Esophagus muscularis mucosa (tissue), 4 donors: ENCODE measurements at regions not wholly inside any gene's neighbourhood (a gene's known extent, or its start where the extent isn't known, plus 50 kb on each side); places are given as distances from the start of the nearest gene placed in this dataset.

Experiments used
- DNase-seq: peaks from one replicate; pipeline ENCODE4 v3.0.0-alpha.2; 2017; ENCODE audit errors: extremely low spot score
- H3K27ac ChIP-seq, 4 donors: fragments of 200-600 bp; sonication (generic); replicated peaks in 1 of 4; 1 replicate in 3 of 4; 2 replicates in 1 of 4; pipeline ENCODE4 v1.5.1; 2016 to 2019; ENCODE audit warnings: mild to moderate bottlenecking in 1 of 4
- H3K27me3 ChIP-seq, 4 donors: fragments of 200-600 bp; sonication (generic); one replicate each; pipeline versions ENCODE4 v1.5.1 to v1.6.0; 2016 to 2019
- H3K36me3 ChIP-seq, 4 donors: fragments of 200-600 bp; sonication (generic); one replicate each; pipeline ENCODE4 v1.5.1; 2016 to 2019
- H3K4me1 ChIP-seq, 4 donors: fragments of 200-600 bp; sonication (generic); one replicate each; pipeline ENCODE4 v1.5.1; 2016 to 2019
- H3K4me3 ChIP-seq, 4 donors: fragments of 200-600 bp; sonication (generic); 1 replicate in 2 of 4; 2 replicates in 2 of 4; pipeline ENCODE4 v1.5.1; 2016 to 2019; ENCODE audit warnings: mild to moderate bottlenecking in 4 of 4, moderate library complexity in 1 of 4
- H3K9me3 ChIP-seq, 4 donors: fragments of 200-600 bp; sonication (generic); 1 replicate in 3 of 4; 2 replicates in 1 of 4; pipeline ENCODE4 v1.5.1; 2016 to 2019
- EP300 ChIP-seq: sonication (generic); formaldehyde crosslinking; IDR thresholded peaks from one replicate; pipeline ENCODE4 v1.6.1; 2017; ENCODE audit warnings: antibody characterized with exemption
- POLR2A ChIP-seq: fragments of 450-650 bp; IDR thresholded peaks from one replicate; pipeline ENCODE4 v1.6.1; 2017; ENCODE audit warnings: antibody characterized with exemption, moderate library complexity, mild to moderate bottlenecking, low read depth
- POLR2AphosphoS5 ChIP-seq, 2 donors: sonication (generic); formaldehyde crosslinking; IDR thresholded peaks; one replicate each; pipeline ENCODE4 v1.6.1; 2017; ENCODE audit warnings: antibody characterized with exemption in 2 of 2
- WGBS: methylation state at CpG from one replicate; pipeline ENCODE4 v1.1.5; 2018; 5-methylcytosine and 5-hydroxymethylcytosine counted together
- intact Hi-C: fragments of 100-400 bp; cut with DNase I; formaldehyde crosslinking; loops from one replicate; pipeline ENCODE4 v1.15.1; 2023
- TF ChIP-seq, protein P1 (sequence below), 3 experiments: fragments of 200-600 bp in 2 of 3; fragments of 450-650 bp in 1 of 3; sonication (generic) in 2 of 3; IDR thresholded peaks; one replicate each; pipeline ENCODE4 v1.5.1; 2017 to 2019; ENCODE audit warnings: antibody characterized with exemption in 3 of 3, mild to moderate bottlenecking in 2 of 3, moderate library complexity in 1 of 3

GRCh38 chrY:7968293-7968692, 1056.7 kb upstream of the AMELY start:
- no CpG with 5 or more reads among the region's 2 CpGs for WGBS
- TF ChIP-seq, protein P1, sequence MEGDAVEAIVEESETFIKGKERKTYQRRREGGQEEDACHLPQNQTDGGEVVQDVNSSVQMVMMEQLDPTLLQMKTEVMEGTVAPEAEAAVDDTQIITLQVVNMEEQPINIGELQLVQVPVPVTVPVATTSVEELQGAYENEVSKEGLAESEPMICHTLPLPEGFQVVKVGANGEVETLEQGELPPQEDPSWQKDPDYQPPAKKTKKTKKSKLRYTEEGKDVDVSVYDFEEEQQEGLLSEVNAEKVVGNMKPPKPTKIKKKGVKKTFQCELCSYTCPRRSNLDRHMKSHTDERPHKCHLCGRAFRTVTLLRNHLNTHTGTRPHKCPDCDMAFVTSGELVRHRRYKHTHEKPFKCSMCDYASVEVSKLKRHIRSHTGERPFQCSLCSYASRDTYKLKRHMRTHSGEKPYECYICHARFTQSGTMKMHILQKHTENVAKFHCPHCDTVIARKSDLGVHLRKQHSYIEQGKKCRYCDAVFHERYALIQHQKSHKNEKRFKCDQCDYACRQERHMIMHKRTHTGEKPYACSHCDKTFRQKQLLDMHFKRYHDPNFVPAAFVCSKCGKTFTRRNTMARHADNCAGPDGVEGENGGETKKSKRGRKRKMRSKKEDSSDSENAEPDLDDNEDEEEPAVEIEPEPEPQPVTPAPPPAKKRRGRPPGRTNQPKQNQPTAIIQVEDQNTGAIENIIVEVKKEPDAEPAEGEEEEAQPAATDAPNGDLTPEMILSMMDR (IDR thresholded peaks at IDR 0.05), result no peak
- TF ChIP-seq POLR2AphosphoS5 (IDR thresholded peaks at IDR 0.05) (no peak), POLR2A (no peak), EP300 (no peak)

DNA sequence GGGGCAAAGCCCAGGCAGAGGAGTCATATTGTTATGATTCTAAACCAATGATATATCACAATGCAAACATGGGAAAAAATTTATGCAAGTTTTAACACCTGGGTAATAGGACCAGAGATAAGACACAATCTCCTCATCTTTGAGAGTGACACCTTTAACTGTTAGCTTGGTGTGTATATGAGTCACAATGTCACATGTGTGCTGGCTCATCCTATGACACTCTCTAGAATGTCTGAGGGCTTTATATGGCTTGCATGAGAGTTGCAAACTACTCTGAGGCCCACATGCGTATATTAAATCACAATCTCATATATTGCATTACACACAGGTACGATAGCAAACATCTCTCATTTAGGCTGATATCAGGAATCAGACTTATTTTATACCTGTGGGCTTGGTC, 1055.4 kb upstream of the AMELY start:
- no peaks in the 10 kb centered on the region for H3K9me3 ChIP-seq
- TF ChIP-seq POLR2AphosphoS5 (IDR thresholded peaks at IDR 0.05) (no peak), POLR2A (no peak), EP300 (no peak)
- TF ChIP-seq, protein P1 (IDR thresholded peaks at IDR 0.05), result no peak
- intact Hi-C loops, result no loop called here
- H3K27me3 ChIP-seq, result no peaks in the 10 kb centered on the region
- H3K4me1 ChIP-seq, result no peaks in the 10 kb centered on the region
- no peak overlapping the region for H3K4me3 ChIP-seq
- WGBS, result no CpG with 5 or more reads among the region's 2 CpGs
- DNase-seq, result no peak
- no peak overlapping the region for H3K27ac ChIP-seq
- no peaks in the 10 kb centered on the region for H3K36me3 ChIP-seq

More at GRCh38 chrY:7968293-7968692, 1056.7 kb upstream of the AMELY start:
- H3K27me3 ChIP-seq, result no peaks in the 10 kb centered on the region
- no peak overlapping the region for H3K4me3 ChIP-seq
- DNase-seq, result no peak
- no peaks in the 10 kb centered on the region for H3K36me3 ChIP-seq
- H3K4me1 ChIP-seq, result no peaks in the 10 kb centered on the region
- H3K9me3 ChIP-seq, result no peaks in the 10 kb centered on the region
- H3K27ac ChIP-seq, result no peak overlapping the region
- intact Hi-C loops, result no loop called here

DNA sequence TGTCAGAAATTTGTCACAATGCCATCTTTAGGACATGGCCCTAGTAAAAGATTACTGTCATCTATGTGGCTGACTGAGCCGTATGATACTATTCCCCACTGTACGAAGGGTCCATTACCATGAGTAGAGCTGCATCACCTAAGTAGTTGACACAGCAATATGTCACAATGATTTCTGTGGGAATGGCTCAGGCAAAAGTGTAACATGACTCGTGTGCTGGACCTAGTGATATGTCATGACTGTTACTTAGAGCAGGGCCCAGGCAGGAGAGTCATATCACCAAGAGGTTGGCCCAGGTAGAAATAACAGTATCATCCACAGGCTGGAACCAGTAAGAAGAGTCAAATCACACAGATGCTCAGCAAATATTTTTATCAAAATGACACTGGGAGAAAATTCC, 1051.8 kb upstream of the AMELY start:
- Histone ChIP-seq H3K4me3 (no peak overlapping the region), H3K36me3 (no peaks in the 10 kb centered on the region), H3K27me3 (no peaks in the 10 kb centered on the region), H3K27ac (no peak overlapping the region), H3K9me3 (no peaks in the 10 kb centered on the region), H3K4me1 (no peaks in the 10 kb centered on the region)
- DNase-seq, result no peak
- intact Hi-C loops, result no loop called here
- no peak for TF ChIP-seq POLR2AphosphoS5 (IDR thresholded peaks at IDR 0.05)
- no peak for TF ChIP-seq POLR2A
- TF ChIP-seq, protein P1 (IDR thresholded peaks at IDR 0.05), result no peak
- TF ChIP-seq EP300, result no peak
- WGBS, result no CpG with 5 or more reads among the region's 3 CpGs

DNA sequence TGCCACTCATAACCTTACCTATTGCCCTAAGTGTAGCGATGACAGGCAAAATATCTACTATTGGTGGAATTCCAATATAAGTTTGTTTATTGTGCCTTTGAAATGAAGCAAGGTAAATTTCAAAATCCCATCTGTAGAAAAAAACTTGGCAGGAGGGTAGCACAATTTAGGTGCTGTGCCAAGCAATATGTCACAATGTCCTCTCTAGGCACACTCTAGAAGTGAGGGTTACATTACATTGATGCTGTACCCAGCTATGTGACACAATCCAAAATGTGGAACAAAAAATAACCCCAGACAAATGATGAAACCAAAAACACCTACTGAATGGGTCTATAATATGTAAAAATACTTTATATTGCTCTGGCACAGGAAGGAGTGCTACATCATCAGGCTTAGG, 1050.8 kb upstream of the AMELY start:
- no CpG with 5 or more reads among the region's 1 CpG for WGBS

DNA sequence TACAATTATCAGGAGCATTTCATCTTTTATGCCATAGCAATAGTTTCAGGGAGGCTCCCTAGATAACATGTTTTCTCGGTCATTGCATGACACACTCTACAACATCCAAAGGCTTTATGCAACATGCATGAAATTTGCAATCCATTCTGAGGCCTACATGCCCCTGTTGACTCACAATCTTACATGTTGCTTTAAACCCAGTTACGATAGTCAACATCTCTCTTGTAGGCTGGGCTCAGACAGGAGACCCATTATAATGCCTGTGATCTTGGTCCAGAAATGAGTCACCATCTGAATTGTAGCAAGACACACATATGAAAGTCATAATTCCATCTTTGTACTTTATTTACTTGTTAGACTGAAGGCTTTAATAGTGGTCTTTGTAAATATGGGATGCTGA, 1050.3 kb upstream of the AMELY start:
- Histone ChIP-seq H3K4me1 (no peaks in the 10 kb centered on the region), H3K27me3 (no peaks in the 10 kb centered on the region), H3K9me3 (no peaks in the 10 kb centered on the region), H3K27ac (no peak overlapping the region), H3K4me3 (no peak overlapping the region), H3K36me3 (no peaks in the 10 kb centered on the region)
- no peak for DNase-seq
- TF ChIP-seq, protein P1 (IDR thresholded peaks at IDR 0.05), result no peak
- no peak for TF ChIP-seq POLR2A
- no peak for TF ChIP-seq POLR2AphosphoS5 (IDR thresholded peaks at IDR 0.05)
- no peak for TF ChIP-seq EP300
- intact Hi-C loops, result no loop called here
- no CpG with 5 or more reads among the region's 2 CpGs for WGBS

More for the DNA sequence above, 1050.8 kb upstream of the AMELY start:
- Histone ChIP-seq H3K36me3 (no peaks in the 10 kb centered on the region), H3K9me3 (no peaks in the 10 kb centered on the region), H3K27ac (no peak overlapping the region), H3K4me3 (no peak overlapping the region), H3K27me3 (no peaks in the 10 kb centered on the region), H3K4me1 (no peaks in the 10 kb centered on the region)
- DNase-seq, result no peak
- TF ChIP-seq EP300 (no peak), POLR2AphosphoS5 (IDR thresholded peaks at IDR 0.05) (no peak), POLR2A (no peak)
- intact Hi-C loops, result no loop called here
